ENCODE measurements at regions not wholly inside any gene's neighbourhood (a gene's known extent, or its start where the extent isn't known, plus 50 kb on each side); places are given as distances from the start of the nearest gene placed in this dataset.

GRCh38 chr10:108975459-108976058 is 947.8 kb downstream of the XPNPEP1 start:
- ATAC-seq: no peak
- H3K9me3 Mint-ChIP-seq: peaks cover 39% of the 10 kb centered on the region
- CTCF ChIA-PET: no interaction called here
- no peaks in the 10 kb centered on the region for H3K4me1 Mint-ChIP-seq
- no peak overlapping the region for H3K4me3 Mint-ChIP-seq
- H3K36me3 Mint-ChIP-seq: peaks cover 17% of the 10 kb centered on the region
- POLR2A ChIA-PET: no interaction called here
- no peak overlapping the region for H3K27ac Mint-ChIP-seq
- DNase-seq (ENCODE audit: low spot score): no peak
- TF ChIP-seq ZBTB43 (CRISPR knock-in tag; IDR thresholded peaks at IDR 0.05): no peak
- TF ChIP-seq CREM (CRISPR knock-in tag; IDR thresholded peaks at IDR 0.05): no peak
- no peak for TF ChIP-seq ETV6 (CRISPR knock-in tag; IDR thresholded peaks at IDR 0.05)
- TF ChIP-seq PRRX2 (CRISPR knock-in tag; IDR thresholded peaks at IDR 0.05): no peak
- H3K27me3 Mint-ChIP-seq (ENCODE audit: low read depth): peaks cover 6% of the 10 kb centered on the region; the same call in 1 of the 2 replicates

DNA sequence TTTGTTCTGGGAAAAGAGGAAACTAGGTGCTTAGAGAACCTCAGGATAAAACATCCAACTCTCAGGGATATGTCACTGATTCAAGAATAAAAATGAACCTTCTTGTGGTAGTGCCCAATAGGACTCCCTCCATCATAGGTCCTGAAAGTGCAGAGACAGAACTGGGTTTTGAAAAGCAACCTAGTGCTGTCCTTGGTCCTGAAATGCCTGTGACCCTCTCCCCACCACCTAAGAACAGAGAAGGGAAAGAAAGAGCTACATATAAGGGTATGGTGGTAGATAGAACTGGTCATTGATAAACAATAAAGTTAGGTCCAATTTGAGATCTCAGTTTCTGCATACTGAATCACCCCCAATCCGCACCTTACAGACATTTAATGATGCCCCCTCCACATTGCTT is 953.3 kb downstream of the XPNPEP1 start:
- DNase-seq (ENCODE audit: low spot score): peak; percentile 41
- peaks cover 2% of the 10 kb centered on the region; the same call in 1 of the 2 replicates for H3K27me3 Mint-ChIP-seq (ENCODE audit: low read depth)
- H3K4me1 Mint-ChIP-seq: peaks cover 9% of the 10 kb centered on the region; the same call in 1 of the 2 replicates
- CTCF ChIA-PET: no interaction called here
- no peak overlapping the region for H3K27ac Mint-ChIP-seq
- ATAC-seq: peak; percentile 85
- H3K9me3 Mint-ChIP-seq: peaks cover 6% of the 10 kb centered on the region
- TF ChIP-seq ETV6 (CRISPR knock-in tag; IDR thresholded peaks at IDR 0.05) (0 out of 2 replicates have a peak, but pooled peaks have one; percentile 18), SMAD4 (CRISPR knock-in tag; IDR thresholded peaks at IDR 0.05) (0 out of 2 replicates have a peak, but pooled peaks have one; percentile 22), TP53 (CRISPR knock-in tag; IDR thresholded peaks at IDR 0.05) (no peak), GTF2I (CRISPR knock-in tag; conservative IDR thresholded peaks at IDR 0.05) (no peak)
- no peaks in the 10 kb centered on the region; the same call in 1 of the 2 replicates for H3K36me3 Mint-ChIP-seq
- POLR2A ChIA-PET: no interaction called here
- no peak overlapping the region for H3K4me3 Mint-ChIP-seq

- Mint-ChIP-seq H3K4me1 (peaks cover 9% of the 10 kb centered on the region; the same call in 1 of the 2 replicates), H3K27me3 (ENCODE audit: low read depth) (no peaks in the 10 kb centered on the region; the same call in 1 of the 2 replicates), H3K4me3 (no peak overlapping the region), H3K36me3 (no peaks in the 10 kb centered on the region), H3K27ac (no peak overlapping the region), H3K9me3 (peaks cover under 1% of the 10 kb centered on the region)
- no peak for DNase-seq (ENCODE audit: low spot score)
- POLR2A ChIA-PET: no interaction called here
- no peak for ATAC-seq
- TF ChIP-seq FOXK1 (CRISPR knock-in tag; IDR thresholded peaks at IDR 0.05): no peak
- no peak for TF ChIP-seq TEAD1 (CRISPR knock-in tag; IDR thresholded peaks at IDR 0.05)
- TF ChIP-seq, protein P1, sequence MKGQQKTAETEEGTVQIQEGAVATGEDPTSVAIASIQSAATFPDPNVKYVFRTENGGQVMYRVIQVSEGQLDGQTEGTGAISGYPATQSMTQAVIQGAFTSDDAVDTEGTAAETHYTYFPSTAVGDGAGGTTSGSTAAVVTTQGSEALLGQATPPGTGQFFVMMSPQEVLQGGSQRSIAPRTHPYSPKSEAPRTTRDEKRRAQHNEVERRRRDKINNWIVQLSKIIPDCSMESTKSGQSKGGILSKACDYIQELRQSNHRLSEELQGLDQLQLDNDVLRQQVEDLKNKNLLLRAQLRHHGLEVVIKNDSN (CRISPR knock-in tag; IDR thresholded peaks at IDR 0.05): no peak
- TF ChIP-seq NFATC4 (CRISPR knock-in tag; IDR thresholded peaks at IDR 0.05): no peak
- no peak for TF ChIP-seq GABPB1 (CRISPR knock-in tag; IDR thresholded peaks at IDR 0.05)
- TF ChIP-seq AR (CRISPR knock-in tag; IDR thresholded peaks at IDR 0.05): no peak
- TF ChIP-seq MXD4 (CRISPR knock-in tag; IDR thresholded peaks at IDR 0.05; ENCODE audit: borderline replicate concordance): no peak
- TF ChIP-seq NFE2L1 (CRISPR knock-in tag; IDR thresholded peaks at IDR 0.05): no peak
- TF ChIP-seq ZNF423 (CRISPR knock-in tag; IDR thresholded peaks at IDR 0.05): no peak
- no peak for TF ChIP-seq ZNF121 (CRISPR knock-in tag; IDR thresholded peaks at IDR 0.05)
- TF ChIP-seq FOXJ3 (CRISPR knock-in tag; IDR thresholded peaks at IDR 0.05; ENCODE audit: borderline replicate concordance): no peak
- TF ChIP-seq ARID4B (CRISPR knock-in tag; IDR thresholded peaks at IDR 0.05; ENCODE audit: borderline replicate concordance): no peak
- no peak for TF ChIP-seq ZNF232 (CRISPR knock-in tag; IDR thresholded peaks at IDR 0.05)
- no peak for TF ChIP-seq KAT7 (CRISPR knock-in tag; IDR thresholded peaks at IDR 0.05; ENCODE audit: borderline replicate concordance)
- no peak for TF ChIP-seq GTF2I (CRISPR knock-in tag; conservative IDR thresholded peaks at IDR 0.05)
- no peak for TF ChIP-seq CDX4 (CRISPR knock-in tag; IDR thresholded peaks at IDR 0.05; ENCODE audit: borderline replicate concordance)
- no peak for TF ChIP-seq ZBTB21 (CRISPR knock-in tag; IDR thresholded peaks at IDR 0.05; ENCODE audit: borderline replicate concordance)
- TF ChIP-seq SMAD3 (CRISPR knock-in tag; IDR thresholded peaks at IDR 0.05; ENCODE audit: borderline replicate concordance): no peak
- CTCF ChIA-PET: no interaction called here
Measured at GRCh38 chr10:108966411-108966810, 956.9 kb downstream of the XPNPEP1 start.

Measured in WTC11 (cell line).